Hepatocyte (in vitro differentiated cells): ENCODE measurements at regions not wholly inside any gene's neighbourhood (a gene's known extent, or its start where the extent isn't known, plus 50 kb on each side); places are given as distances from the start of the nearest gene placed in this dataset.

ENCODE experiments used
- DNase-seq: peaks from one replicate; pipeline ENCODE4 v3.0.0-alpha.2; 2016; ENCODE audit warnings: low spot score
- H2AFZ ChIP-seq: fragments of 200-600 bp; sonication (generic); 2 replicates; pipeline ENCODE4 v1.6.0; 2016; ENCODE audit warnings: antibody characterized with exemption, mild to moderate bottlenecking
- H3K27ac ChIP-seq: fragments of 200-600 bp; sonication (generic); 2 replicates; pipeline ENCODE4 v1.5.1; 2016; ENCODE audit warnings: mild to moderate bottlenecking
- H3K27me3 ChIP-seq: fragments of 200-600 bp; sonication (generic); 2 replicates; pipeline ENCODE4 v1.6.1; 2016
- H3K36me3 ChIP-seq: fragments of 200-600 bp; sonication (generic); replicated peaks from 2 replicates; pipeline ENCODE4 v1.5.1; 2016; ENCODE audit warnings: low read depth; ENCODE audit not compliant: insufficient read depth
- H3K4me1 ChIP-seq: fragments of 200-600 bp; sonication (generic); 2 replicates; pipeline ENCODE4 v1.5.1; 2016; ENCODE audit warnings: mild to moderate bottlenecking, moderate library complexity; ENCODE audit not compliant: insufficient read depth
- H3K4me2 ChIP-seq: fragments of 200-600 bp; sonication (generic); 2 replicates; pipeline ENCODE4 v1.6.0; 2016
- H3K4me3 ChIP-seq: fragments of 200-600 bp; sonication (generic); 2 replicates; pipeline ENCODE4 v1.5.1; 2016; ENCODE audit warnings: mild to moderate bottlenecking
- H3K79me2 ChIP-seq: fragments of 200-600 bp; sonication (generic); 2 replicates; pipeline ENCODE4 v1.6.0; 2017; ENCODE audit warnings: mild to moderate bottlenecking
- H3K9me2 ChIP-seq: fragments of 200-600 bp; sonication (generic); replicated peaks from 2 replicates; pipeline ENCODE4 v1.6.0; 2017; ENCODE audit warnings: mild to moderate bottlenecking; ENCODE audit not compliant: insufficient read depth
- H3K9me3 ChIP-seq: fragments of 200-600 bp; sonication (generic); 2 replicates; pipeline ENCODE4 v1.5.1; 2016; ENCODE audit warnings: low read depth, mild to moderate bottlenecking
- H4K20me1 ChIP-seq: fragments of 200-600 bp; sonication (generic); 2 replicates; pipeline ENCODE4 v1.6.0; 2016; ENCODE audit warnings: mild to moderate bottlenecking; ENCODE audit not compliant: insufficient read depth, poor library complexity, severe bottlenecking
- EZH2 ChIP-seq: fragments of 200-600 bp; sonication (generic); IDR thresholded peaks from 2 replicates; pipeline ENCODE4 v1.6.1; 2016; ENCODE audit warnings: antibody characterized with exemption, mild to moderate bottlenecking, borderline replicate concordance
- EZH2phosphoT487 ChIP-seq: fragments of 200-600 bp; sonication (generic); IDR thresholded peaks from one replicate; pipeline ENCODE4 v1.6.1; 2018; ENCODE audit warnings: antibody characterized with exemption, mild to moderate bottlenecking, low read depth, moderate library complexity; ENCODE audit not compliant: unreplicated experiment, severe bottlenecking
- WGBS: methylation state at CpG from one replicate; pipeline ENCODE4 v1.1.6; 2016; ENCODE audit warnings: low lambda C conversion rate; ENCODE audit errors: missing lambda C conversion rate; 5-methylcytosine and 5-hydroxymethylcytosine counted together
- TF ChIP-seq, protein P1 (sequence below): fragments of 200-600 bp; sonication (generic); IDR thresholded peaks from 2 replicates; pipeline ENCODE4 v1.5.1; 2016; ENCODE audit warnings: antibody characterized with exemption, mild to moderate bottlenecking; ENCODE audit not compliant: poor library complexity

DNA sequence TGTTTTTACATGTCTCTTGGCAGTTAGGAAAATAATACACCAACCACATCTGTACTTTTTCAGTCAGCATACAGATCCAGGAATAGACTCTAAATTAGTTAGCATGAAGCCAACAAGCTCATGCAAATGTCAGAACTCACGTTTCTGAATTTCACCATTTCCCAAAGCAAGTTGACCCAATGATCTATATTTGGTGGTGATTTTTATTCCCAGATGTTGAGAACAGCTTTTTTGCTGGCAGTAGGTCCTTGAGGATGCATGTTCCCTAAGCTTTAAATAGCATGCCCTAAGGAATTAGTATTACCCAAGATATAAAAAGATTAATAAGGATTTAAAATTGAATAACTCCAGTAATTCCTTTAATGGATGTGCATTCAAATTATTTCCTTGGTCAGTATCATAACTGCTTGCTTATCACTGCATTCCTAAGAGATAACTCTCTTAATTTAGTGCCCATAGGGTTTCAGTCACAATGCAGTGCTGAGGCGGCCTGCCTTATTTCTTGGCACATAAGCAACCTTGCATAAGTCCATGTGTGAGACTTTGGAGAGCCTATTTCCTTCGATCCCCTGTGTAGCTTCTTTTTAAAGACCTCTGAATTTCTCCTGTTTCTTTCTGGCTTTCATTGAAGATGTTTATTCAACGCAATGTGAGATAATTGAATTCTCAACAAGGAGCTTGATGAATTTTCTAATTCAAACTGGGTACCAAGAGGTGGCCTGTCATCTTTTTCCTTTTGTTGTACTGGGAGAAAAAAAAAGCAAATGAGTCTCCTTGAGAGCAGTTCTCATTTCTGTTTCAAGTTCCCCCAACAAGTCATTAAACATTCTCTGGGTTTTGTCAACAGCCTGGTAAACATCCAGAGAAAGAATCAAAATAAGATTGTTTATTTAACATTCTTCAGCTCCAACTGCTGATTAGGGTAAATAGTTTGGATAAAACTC lies 135.3 kb upstream of the MEOX2 start:
- Histone ChIP-seq H4K20me1 (no peaks in the 10 kb centered on the region), H3K4me1 (no peaks in the 10 kb centered on the region), H3K9me3 (no peaks in the 10 kb centered on the region), H3K27me3 (no peaks in the 10 kb centered on the region), H3K4me3 (no peak overlapping the region), H3K27ac (no peak overlapping the region), H3K9me2 (no peaks in the 10 kb centered on the region), H2AFZ (no peak overlapping the region), H3K79me2 (no peaks in the 10 kb centered on the region), H3K36me3 (no peaks in the 10 kb centered on the region), H3K4me2 (no peak overlapping the region)
- 73% methylated on average over 4 of the region's 4 CpGs for WGBS
- no peak for DNase-seq
- TF ChIP-seq EZH2 (no peak), EZH2phosphoT487 (no peak)
- TF ChIP-seq, protein P1, sequence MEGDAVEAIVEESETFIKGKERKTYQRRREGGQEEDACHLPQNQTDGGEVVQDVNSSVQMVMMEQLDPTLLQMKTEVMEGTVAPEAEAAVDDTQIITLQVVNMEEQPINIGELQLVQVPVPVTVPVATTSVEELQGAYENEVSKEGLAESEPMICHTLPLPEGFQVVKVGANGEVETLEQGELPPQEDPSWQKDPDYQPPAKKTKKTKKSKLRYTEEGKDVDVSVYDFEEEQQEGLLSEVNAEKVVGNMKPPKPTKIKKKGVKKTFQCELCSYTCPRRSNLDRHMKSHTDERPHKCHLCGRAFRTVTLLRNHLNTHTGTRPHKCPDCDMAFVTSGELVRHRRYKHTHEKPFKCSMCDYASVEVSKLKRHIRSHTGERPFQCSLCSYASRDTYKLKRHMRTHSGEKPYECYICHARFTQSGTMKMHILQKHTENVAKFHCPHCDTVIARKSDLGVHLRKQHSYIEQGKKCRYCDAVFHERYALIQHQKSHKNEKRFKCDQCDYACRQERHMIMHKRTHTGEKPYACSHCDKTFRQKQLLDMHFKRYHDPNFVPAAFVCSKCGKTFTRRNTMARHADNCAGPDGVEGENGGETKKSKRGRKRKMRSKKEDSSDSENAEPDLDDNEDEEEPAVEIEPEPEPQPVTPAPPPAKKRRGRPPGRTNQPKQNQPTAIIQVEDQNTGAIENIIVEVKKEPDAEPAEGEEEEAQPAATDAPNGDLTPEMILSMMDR, result no peak

DNA sequence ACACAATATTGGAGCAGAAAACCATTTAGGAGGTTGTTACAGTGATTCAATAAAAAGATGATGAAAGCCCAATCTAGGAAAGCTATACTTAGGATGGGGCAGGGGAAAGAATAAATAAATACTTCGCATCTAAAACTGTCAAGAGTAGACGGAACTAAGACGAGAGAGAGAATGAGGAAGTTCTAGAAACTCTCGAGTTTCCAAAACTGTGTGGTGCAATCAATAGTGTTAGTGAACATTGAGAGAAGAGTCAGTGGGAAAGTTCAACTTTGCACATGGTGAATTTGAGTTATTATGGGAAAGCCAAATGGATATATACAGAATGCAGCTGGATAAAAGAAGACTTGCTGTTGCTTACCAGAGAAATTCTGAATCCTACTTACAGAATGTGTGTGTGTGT lies 133.8 kb upstream of the MEOX2 start:
- no peaks in the 10 kb centered on the region for H4K20me1 ChIP-seq
- H3K79me2 ChIP-seq, result no peaks in the 10 kb centered on the region
- 91% methylated on average over 4 of the region's 4 CpGs for WGBS
- H3K36me3 ChIP-seq, result no peaks in the 10 kb centered on the region
- H3K27ac ChIP-seq, result no peak overlapping the region
- H3K9me3 ChIP-seq, result no peaks in the 10 kb centered on the region
- no peaks in the 10 kb centered on the region for H3K4me1 ChIP-seq
- no peak overlapping the region for H3K4me3 ChIP-seq
- H2AFZ ChIP-seq, result no peak overlapping the region
- H3K27me3 ChIP-seq, result no peaks in the 10 kb centered on the region
- no peak for DNase-seq
- no peak for TF ChIP-seq EZH2
- TF ChIP-seq, protein P1, result no peak
- no peak for TF ChIP-seq EZH2phosphoT487
- no peaks in the 10 kb centered on the region for H3K9me2 ChIP-seq
- H3K4me2 ChIP-seq, result no peak overlapping the region

DNA sequence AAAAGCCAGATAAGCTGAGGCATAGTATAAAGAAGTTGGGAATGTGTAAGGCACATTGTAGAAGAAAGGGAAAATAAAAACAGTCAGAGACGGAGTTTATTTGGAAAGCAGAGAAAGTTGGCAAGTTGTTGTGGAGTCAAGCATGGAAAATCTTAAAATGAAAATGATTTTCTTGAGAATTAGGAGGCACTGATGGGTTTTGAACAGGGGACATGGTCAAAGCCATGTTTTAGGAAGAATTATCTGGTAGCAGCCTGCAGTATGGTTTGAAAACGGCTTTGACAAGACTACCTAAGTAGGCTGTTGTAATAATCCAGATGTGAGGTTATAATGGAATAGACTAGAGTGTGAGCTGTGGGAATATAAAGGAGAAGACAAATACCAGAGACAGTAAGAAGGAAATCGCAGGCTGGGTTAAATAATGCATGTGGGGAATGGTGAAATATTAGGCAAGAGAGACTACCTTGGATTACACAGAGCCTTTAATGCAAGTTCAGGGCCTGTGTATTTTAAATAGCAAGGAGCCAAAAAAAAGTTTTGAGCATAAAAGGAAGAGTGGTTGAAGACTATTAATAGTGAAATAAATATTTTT lies 130.4 kb upstream of the MEOX2 start:
- no peaks in the 10 kb centered on the region for H3K36me3 ChIP-seq
- no peaks in the 10 kb centered on the region for H3K27me3 ChIP-seq
- no peak for DNase-seq
- H3K4me3 ChIP-seq, result no peak overlapping the region
- no peak overlapping the region for H2AFZ ChIP-seq
- H3K79me2 ChIP-seq, result no peaks in the 10 kb centered on the region
- H3K4me1 ChIP-seq, result no peaks in the 10 kb centered on the region
- no peak overlapping the region for H3K27ac ChIP-seq
- no peaks in the 10 kb centered on the region for H3K9me2 ChIP-seq
- 74% methylated on average over 3 of the region's 3 CpGs for whole genome bisulfite sequencing
- H3K4me2 ChIP-seq, result no peak overlapping the region
- TF ChIP-seq, protein P1, result no peak
- TF ChIP-seq EZH2phosphoT487, result no peak
- TF ChIP-seq EZH2, result no peak
- H3K9me3 ChIP-seq, result no peaks in the 10 kb centered on the region
- H4K20me1 ChIP-seq, result no peaks in the 10 kb centered on the region
